ENCODE measurements at regions not wholly inside any gene's neighbourhood (a gene's known extent, or its start where the extent isn't known, plus 50 kb on each side); places are given as distances from the start of the nearest gene placed in this dataset.

DNA sequence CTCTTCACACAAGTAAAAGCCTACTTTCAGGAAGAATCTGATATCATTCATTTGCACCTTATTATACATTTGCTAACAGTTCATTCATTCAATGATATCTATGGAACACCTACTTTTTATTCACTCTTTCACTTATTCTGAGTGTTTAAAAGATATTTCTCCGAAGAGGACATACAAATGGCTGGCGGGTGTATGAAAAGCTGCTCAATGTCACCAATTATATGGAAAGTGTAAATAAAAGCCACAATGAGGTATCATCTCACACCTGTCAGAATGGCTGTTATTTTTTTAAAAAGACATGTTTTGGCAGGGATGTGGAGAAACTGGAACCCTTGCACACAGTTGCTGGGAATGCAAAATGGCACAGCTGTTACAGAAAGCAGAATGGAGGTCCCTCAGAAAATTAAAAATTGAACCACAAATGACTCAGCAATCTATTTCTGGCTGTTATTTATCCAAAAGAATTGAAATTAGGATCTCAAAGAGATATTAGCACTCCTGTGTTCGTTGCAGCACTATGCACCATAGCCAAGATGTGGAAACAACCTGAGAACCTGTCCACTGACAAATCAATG, 127.6 kb upstream of the IRS2 start:
- no peak overlapping the region for H3K27ac ChIP-seq (ENCODE audit: low read length)
- no peaks in the 10 kb centered on the region for H3K4me1 ChIP-seq (ENCODE audit: control insufficient read depth, insufficient read depth, low read length)
- no peaks in the 10 kb centered on the region for H3K9me3 ChIP-seq (ENCODE audit: control insufficient read depth in 2 of 2, low read length in 2 of 2)
- H3K9ac ChIP-seq (ENCODE audit: low read length in 2 of 2), result no peak overlapping the region
- H3K36me3 ChIP-seq (ENCODE audit: control insufficient read depth in 2 of 2, insufficient read depth in 2 of 2, low read length in 2 of 2), result no peaks in the 10 kb centered on the region
- no peak overlapping the region for H3K4me3 ChIP-seq (ENCODE audit: low read length in 2 of 2)
- H3K27me3 ChIP-seq (ENCODE audit: control insufficient read depth in 1 of 2, insufficient read depth in 2 of 2, low read length in 2 of 2), result no peaks in the 10 kb centered on the region

DNA sequence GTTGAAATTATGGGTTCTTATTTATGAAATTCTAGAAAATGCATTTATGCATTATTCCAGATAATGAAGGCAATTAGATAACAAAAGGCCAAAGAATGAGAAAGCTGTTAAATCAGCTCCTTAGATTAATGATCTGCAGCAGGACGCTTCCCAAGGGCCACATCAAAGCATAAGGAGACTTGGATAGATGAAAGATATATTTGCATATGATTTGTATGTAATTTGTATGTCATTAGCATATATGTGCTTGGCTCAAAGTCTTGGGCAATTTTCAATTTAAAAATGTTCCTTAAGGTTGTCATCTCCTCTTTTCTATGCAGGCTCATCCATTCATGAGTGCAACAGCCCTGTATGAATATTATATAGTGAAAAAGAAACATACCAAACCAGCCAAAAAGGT, 126.8 kb upstream of the IRS2 start:
- Histone ChIP-seq H3K9me3 (ENCODE audit: control insufficient read depth in 2 of 2, low read length in 2 of 2) (peaks cover 0 to 4% of the 10 kb centered on the region in 2 donors), H3K27ac (ENCODE audit: low read length) (no peak overlapping the region), H3K36me3 (ENCODE audit: control insufficient read depth in 2 of 2, insufficient read depth in 2 of 2, low read length in 2 of 2) (no peaks in the 10 kb centered on the region), H3K4me3 (ENCODE audit: low read length in 2 of 2) (no peak overlapping the region), H3K9ac (ENCODE audit: low read length in 2 of 2) (no peak overlapping the region), H3K4me1 (ENCODE audit: control insufficient read depth, insufficient read depth, low read length) (no peaks in the 10 kb centered on the region), H3K27me3 (ENCODE audit: control insufficient read depth in 1 of 2, insufficient read depth in 2 of 2, low read length in 2 of 2) (no peaks in the 10 kb centered on the region)

DNA sequence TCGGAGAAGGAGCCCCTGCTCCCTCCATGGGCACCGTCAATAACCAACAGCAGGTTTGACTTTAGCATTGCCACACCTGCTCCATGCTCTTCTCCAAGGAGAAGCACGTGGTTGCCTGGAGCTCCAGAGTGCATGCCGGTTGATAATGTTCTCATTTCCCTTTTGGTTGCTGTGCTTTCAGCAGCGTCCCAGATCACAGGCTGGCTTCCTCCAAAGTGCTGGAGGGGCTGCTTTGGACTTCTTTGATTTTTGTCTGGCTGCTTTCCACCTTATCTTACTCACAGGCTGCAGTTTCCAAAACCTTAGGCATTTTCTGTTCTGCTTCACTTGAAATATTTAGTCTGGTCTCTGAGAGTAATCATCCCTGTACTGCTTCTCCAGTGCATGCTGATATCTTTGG, 123.8 kb upstream of the IRS2 start:
- Histone ChIP-seq H3K4me3 (ENCODE audit: low read length in 2 of 2) (no peak overlapping the region), H3K9me3 (ENCODE audit: control insufficient read depth in 2 of 2, low read length in 2 of 2) (peaks cover 0 to 4% of the 10 kb centered on the region in 2 donors), H3K27ac (ENCODE audit: low read length) (no peak overlapping the region), H3K27me3 (ENCODE audit: control insufficient read depth in 1 of 2, insufficient read depth in 2 of 2, low read length in 2 of 2) (no peaks in the 10 kb centered on the region), H3K9ac (ENCODE audit: low read length in 2 of 2) (no peak overlapping the region), H3K36me3 (ENCODE audit: control insufficient read depth in 2 of 2, insufficient read depth in 2 of 2, low read length in 2 of 2) (no peaks in the 10 kb centered on the region), H3K4me1 (ENCODE audit: control insufficient read depth, insufficient read depth, low read length) (no peaks in the 10 kb centered on the region)

DNA sequence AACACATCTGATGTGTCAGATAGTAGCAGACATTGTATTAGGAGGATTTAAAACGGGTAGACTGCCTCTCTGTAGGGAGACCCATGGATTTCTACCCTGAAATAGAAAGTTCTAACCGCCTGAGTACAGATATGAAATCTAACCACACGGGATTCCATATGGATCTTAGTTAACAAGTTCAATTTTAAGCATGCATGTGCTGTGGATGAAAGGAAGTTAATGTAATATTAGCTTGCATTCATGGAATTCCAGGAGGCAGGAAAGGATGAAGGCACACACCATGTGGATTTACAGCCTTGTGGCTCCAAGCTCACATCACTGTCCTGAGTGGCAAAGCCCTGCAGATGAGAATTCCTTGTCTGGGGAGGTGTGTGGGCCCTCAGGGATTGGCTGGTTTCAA, 120.6 kb upstream of the IRS2 start:
- no peak overlapping the region for H3K27ac ChIP-seq (ENCODE audit: low read length)
- H3K9ac ChIP-seq (ENCODE audit: low read length in 2 of 2), result no peak overlapping the region
- H3K9me3 ChIP-seq (ENCODE audit: control insufficient read depth in 2 of 2, low read length in 2 of 2), result peaks cover 0 to 4% of the 10 kb centered on the region in 2 donors
- H3K4me1 ChIP-seq (ENCODE audit: control insufficient read depth, insufficient read depth, low read length), result no peaks in the 10 kb centered on the region
- no peak overlapping the region for H3K4me3 ChIP-seq (ENCODE audit: low read length in 2 of 2)
- H3K36me3 ChIP-seq (ENCODE audit: control insufficient read depth in 2 of 2, insufficient read depth in 2 of 2, low read length in 2 of 2), result no peaks in the 10 kb centered on the region
- H3K27me3 ChIP-seq (ENCODE audit: control insufficient read depth in 1 of 2, insufficient read depth in 2 of 2, low read length in 2 of 2), result no peaks in the 10 kb centered on the region

DNA sequence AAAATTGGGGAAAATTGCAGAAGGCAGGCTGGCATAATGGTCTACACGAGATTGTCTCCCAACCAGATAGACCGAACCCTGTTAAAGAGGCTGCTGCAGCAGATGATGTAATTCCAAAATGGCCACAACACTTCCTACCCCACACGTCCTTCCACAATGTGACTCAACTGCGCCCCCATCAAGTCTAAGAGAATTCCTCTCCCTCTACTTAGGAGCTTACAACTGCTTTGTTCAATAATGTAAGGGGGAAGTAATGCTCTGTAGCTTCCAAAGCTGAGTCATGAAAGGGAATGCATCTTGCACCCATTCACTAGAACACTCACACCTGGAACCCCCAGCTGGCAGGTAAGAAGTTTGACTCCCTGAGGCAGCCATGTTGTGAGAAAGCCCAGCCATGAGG, 117.8 kb upstream of the IRS2 start:
- no peak overlapping the region for H3K4me3 ChIP-seq (ENCODE audit: low read length in 2 of 2)
- H3K27me3 ChIP-seq (ENCODE audit: control insufficient read depth in 1 of 2, insufficient read depth in 2 of 2, low read length in 2 of 2), result no peaks in the 10 kb centered on the region
- no peaks in the 10 kb centered on the region for H3K4me1 ChIP-seq (ENCODE audit: control insufficient read depth, insufficient read depth, low read length)
- H3K9me3 ChIP-seq (ENCODE audit: control insufficient read depth in 2 of 2, low read length in 2 of 2), result peaks cover 0 to 4% of the 10 kb centered on the region in 2 donors
- no peak overlapping the region for H3K9ac ChIP-seq (ENCODE audit: low read length in 2 of 2)
- H3K36me3 ChIP-seq (ENCODE audit: control insufficient read depth in 2 of 2, insufficient read depth in 2 of 2, low read length in 2 of 2), result no peaks in the 10 kb centered on the region
- no peak overlapping the region for H3K27ac ChIP-seq (ENCODE audit: low read length)

DNA sequence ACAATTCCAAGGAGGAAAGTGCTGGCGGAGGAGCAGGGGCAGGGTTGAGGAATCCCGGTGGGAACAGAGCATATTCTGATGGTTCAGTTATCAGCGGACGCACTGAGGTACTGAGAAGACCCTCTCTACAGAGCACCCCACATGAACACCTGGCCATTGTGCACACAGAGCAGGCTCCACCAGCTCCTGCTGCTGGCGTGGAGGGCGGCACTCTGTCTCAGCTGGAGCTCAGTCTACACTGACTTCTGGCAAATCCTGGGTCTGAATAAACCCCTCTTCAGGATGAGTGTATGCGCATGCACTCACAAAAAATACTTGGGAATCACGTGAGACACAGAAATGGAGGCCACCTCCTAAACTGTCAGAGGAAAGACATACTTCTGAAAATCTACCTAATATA, 114.4 kb upstream of the IRS2 start:
- Histone ChIP-seq H3K27me3 (ENCODE audit: control insufficient read depth in 1 of 2, insufficient read depth in 2 of 2, low read length in 2 of 2) (no peaks in the 10 kb centered on the region), H3K27ac (ENCODE audit: low read length) (no peak overlapping the region), H3K4me1 (ENCODE audit: control insufficient read depth, insufficient read depth, low read length) (no peaks in the 10 kb centered on the region), H3K36me3 (ENCODE audit: control insufficient read depth in 2 of 2, insufficient read depth in 2 of 2, low read length in 2 of 2) (no peaks in the 10 kb centered on the region), H3K9me3 (ENCODE audit: control insufficient read depth in 2 of 2, low read length in 2 of 2) (no peaks in the 10 kb centered on the region), H3K9ac (ENCODE audit: low read length in 2 of 2) (no peak overlapping the region), H3K4me3 (ENCODE audit: low read length in 2 of 2) (no peak overlapping the region)

DNA sequence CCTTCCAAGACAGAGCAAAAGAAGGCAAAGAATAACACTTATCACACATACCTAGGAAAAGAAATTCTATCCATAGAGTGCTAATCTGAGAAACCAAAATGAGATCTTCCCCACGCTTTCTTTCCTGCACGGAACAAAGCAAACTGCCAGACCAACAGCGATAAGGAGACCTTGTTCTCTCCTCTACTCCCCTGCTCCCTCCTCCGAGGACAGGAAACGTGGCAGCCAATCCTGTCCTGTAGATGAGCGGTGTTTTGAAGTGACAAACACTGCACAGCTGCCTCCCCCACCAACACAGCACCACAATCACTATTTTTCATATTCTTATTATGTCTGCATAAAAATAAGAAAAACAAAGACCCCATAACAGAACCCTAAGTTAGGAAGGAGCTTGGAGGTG, 113.9 kb upstream of the IRS2 start:
- Histone ChIP-seq H3K27ac (ENCODE audit: low read length) (no peak overlapping the region), H3K27me3 (ENCODE audit: control insufficient read depth in 1 of 2, insufficient read depth in 2 of 2, low read length in 2 of 2) (no peaks in the 10 kb centered on the region), H3K36me3 (ENCODE audit: control insufficient read depth in 2 of 2, insufficient read depth in 2 of 2, low read length in 2 of 2) (no peaks in the 10 kb centered on the region), H3K9ac (ENCODE audit: low read length in 2 of 2) (no peak overlapping the region), H3K4me3 (ENCODE audit: low read length in 2 of 2) (no peak overlapping the region), H3K4me1 (ENCODE audit: control insufficient read depth, insufficient read depth, low read length) (no peaks in the 10 kb centered on the region), H3K9me3 (ENCODE audit: control insufficient read depth in 2 of 2, low read length in 2 of 2) (no peaks in the 10 kb centered on the region)

DNA sequence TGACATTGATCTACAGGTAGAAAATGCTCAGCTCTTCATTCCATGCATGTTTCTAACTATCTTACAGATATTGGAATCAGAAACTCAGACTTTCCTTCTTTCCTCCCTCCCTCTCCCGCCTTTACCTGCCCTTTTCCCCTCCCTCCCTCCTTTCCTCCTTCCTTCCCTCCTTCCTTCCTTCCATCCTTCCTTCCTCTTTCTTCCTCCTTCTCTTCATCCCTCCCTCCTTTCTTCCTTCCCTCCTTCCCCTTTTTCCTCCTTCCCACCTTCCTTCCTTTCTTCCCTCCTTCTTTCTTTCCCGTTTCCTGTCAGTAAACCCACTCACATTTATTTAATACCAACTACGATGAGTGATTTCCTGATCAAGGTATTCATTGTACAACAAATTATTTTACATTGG, 113.4 kb upstream of the IRS2 start:
- Histone ChIP-seq H3K4me1 (ENCODE audit: control insufficient read depth, insufficient read depth, low read length) (no peaks in the 10 kb centered on the region), H3K9me3 (ENCODE audit: control insufficient read depth in 2 of 2, low read length in 2 of 2) (no peaks in the 10 kb centered on the region), H3K4me3 (ENCODE audit: low read length in 2 of 2) (no peak overlapping the region), H3K9ac (ENCODE audit: low read length in 2 of 2) (no peak overlapping the region), H3K27ac (ENCODE audit: low read length) (no peak overlapping the region), H3K27me3 (ENCODE audit: control insufficient read depth in 1 of 2, insufficient read depth in 2 of 2, low read length in 2 of 2) (no peaks in the 10 kb centered on the region), H3K36me3 (ENCODE audit: control insufficient read depth in 2 of 2, insufficient read depth in 2 of 2, low read length in 2 of 2) (no peaks in the 10 kb centered on the region)

DNA sequence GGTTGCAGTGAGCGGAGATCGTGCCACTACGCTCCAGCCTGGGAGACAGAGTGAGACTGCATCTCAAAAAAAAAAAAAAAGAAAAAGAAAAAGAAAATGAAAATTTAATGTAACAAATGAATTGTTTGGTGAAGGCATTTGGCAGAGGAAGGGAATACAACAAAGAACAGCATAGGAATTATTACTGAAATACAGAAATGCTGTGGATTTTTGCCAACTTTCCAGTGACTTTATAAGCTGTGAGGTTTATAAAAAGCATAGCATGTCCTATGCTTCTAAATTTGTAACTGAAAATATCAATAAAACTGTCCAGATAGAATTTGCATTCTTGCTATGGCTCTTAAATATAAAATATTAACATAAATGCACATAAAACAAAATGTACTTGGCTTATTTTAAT, 112.9 kb upstream of the IRS2 start:
- H3K27me3 ChIP-seq (ENCODE audit: control insufficient read depth in 1 of 2, insufficient read depth in 2 of 2, low read length in 2 of 2), result no peaks in the 10 kb centered on the region
- H3K4me1 ChIP-seq (ENCODE audit: control insufficient read depth, insufficient read depth, low read length), result no peaks in the 10 kb centered on the region
- H3K36me3 ChIP-seq (ENCODE audit: control insufficient read depth in 2 of 2, insufficient read depth in 2 of 2, low read length in 2 of 2), result no peaks in the 10 kb centered on the region
- H3K9me3 ChIP-seq (ENCODE audit: control insufficient read depth in 2 of 2, low read length in 2 of 2), result no peaks in the 10 kb centered on the region
- no peak overlapping the region for H3K9ac ChIP-seq (ENCODE audit: low read length in 2 of 2)
- H3K27ac ChIP-seq (ENCODE audit: low read length), result no peak overlapping the region
- H3K4me3 ChIP-seq (ENCODE audit: low read length in 2 of 2), result no peak overlapping the region

DNA sequence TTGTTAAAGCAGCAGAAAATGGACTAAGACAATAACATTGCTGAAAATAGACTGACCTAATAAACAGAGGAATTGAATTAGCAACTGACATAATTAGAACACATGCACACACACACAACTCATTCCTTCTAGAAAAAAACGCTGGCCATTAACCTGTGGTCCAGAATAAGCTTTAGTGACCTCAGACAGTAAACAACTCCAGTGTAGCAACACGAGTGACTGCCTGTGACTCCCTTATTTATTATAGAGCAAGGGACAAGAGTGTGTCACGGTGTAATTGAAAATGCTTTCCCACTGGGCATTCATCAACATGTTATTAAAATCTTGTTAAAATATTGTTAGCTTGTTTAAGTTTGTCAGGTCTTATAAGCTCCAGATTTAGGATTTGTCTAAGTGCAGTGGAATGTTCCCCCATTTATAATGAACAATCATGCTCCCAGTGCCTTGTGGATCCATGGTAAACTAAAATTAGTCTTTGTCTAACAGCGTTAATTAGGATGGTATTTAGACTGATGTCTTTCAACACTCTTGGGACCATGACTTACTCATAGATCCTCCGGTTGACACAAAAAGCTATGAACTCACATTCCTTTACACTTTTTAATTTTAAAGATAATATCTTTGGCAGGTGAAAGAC, 111.7 kb upstream of the IRS2 start:
- no peak overlapping the region for H3K4me3 ChIP-seq (ENCODE audit: low read length in 2 of 2)
- H3K9me3 ChIP-seq (ENCODE audit: control insufficient read depth in 2 of 2, low read length in 2 of 2), result no peaks in the 10 kb centered on the region
- no peak overlapping the region for H3K27ac ChIP-seq (ENCODE audit: low read length)
- no peaks in the 10 kb centered on the region for H3K4me1 ChIP-seq (ENCODE audit: control insufficient read depth, insufficient read depth, low read length)
- no peak overlapping the region for H3K9ac ChIP-seq (ENCODE audit: low read length in 2 of 2)
- H3K36me3 ChIP-seq (ENCODE audit: control insufficient read depth in 2 of 2, insufficient read depth in 2 of 2, low read length in 2 of 2), result no peaks in the 10 kb centered on the region
- H3K27me3 ChIP-seq (ENCODE audit: control insufficient read depth in 1 of 2, insufficient read depth in 2 of 2, low read length in 2 of 2), result no peaks in the 10 kb centered on the region

DNA sequence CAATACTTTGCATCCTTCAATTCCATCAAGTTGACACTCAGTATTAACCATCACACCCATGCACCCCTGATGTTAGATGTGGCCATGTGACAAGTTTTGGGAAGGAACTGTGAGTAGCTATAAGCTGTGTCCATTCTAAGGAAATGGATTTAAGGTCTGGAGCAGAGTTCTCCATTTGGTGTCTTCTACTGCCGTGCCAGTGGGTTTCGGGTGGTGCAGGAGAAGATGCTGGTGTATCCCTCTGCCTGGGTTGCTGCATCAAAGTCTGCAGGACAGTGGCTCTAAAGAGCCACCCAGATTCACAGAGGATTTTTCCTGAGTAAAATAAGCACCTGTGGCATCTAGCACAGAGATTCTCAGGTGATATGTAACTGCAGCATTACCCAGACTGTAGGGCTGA, 105.7 kb upstream of the IRS2 start:
- Histone ChIP-seq H3K4me3 (ENCODE audit: low read length in 2 of 2) (no peak overlapping the region), H3K27me3 (ENCODE audit: control insufficient read depth in 1 of 2, insufficient read depth in 2 of 2, low read length in 2 of 2) (no peaks in the 10 kb centered on the region), H3K9me3 (ENCODE audit: control insufficient read depth in 2 of 2, low read length in 2 of 2) (no peaks in the 10 kb centered on the region), H3K27ac (ENCODE audit: low read length) (no peak overlapping the region), H3K4me1 (ENCODE audit: control insufficient read depth, insufficient read depth, low read length) (no peaks in the 10 kb centered on the region), H3K36me3 (ENCODE audit: control insufficient read depth in 2 of 2, insufficient read depth in 2 of 2, low read length in 2 of 2) (no peaks in the 10 kb centered on the region), H3K9ac (ENCODE audit: low read length in 2 of 2) (no peak overlapping the region)
